Adrenal gland (tissue), 9 donors: ENCODE measurements at regions not wholly inside any gene's neighbourhood (a gene's known extent, or its start where the extent isn't known, plus 50 kb on each side); places are given as distances from the start of the nearest gene placed in this dataset.

Source experiments
- DNase-seq, 7 donors: peaks; one replicate each; pipeline ENCODE4 v3.0.0-alpha.2; 2019 to 2020
- H3K27ac ChIP-seq, 5 donors: fragments of 200-600 bp; sonication (generic) in 4 of 5; 1 replicate in 3 of 5; 2 replicates in 2 of 5; pipeline versions ENCODE4 v1.5.1 to v1.8.0; 2016 to 2020; ENCODE audit warnings: mild to moderate bottlenecking in 1 of 5
- H3K27me3 ChIP-seq: fragments of 200-600 bp; 2 replicates; pipeline ENCODE4 v1.8.0; 2021
- H3K36me3 ChIP-seq, 2 donors: fragments of 200-600 bp; replicated peaks in 1 of 2; 1 replicate in 1 of 2; 2 replicates in 1 of 2; pipeline versions ENCODE4 v1.5.1 to v1.8.0; 2018 to 2022
- H3K4me1 ChIP-seq, 2 donors: fragments of 200-600 bp; replicated peaks in 1 of 2; 1 replicate in 1 of 2; 2 replicates in 1 of 2; pipeline versions ENCODE4 v1.5.1 to v1.8.0; 2018 to 2021
- H3K4me3 ChIP-seq, 4 donors: fragments of 200-600 bp; sonication (generic) in 3 of 4; one replicate each; pipeline ENCODE4 v1.5.1; 2016 to 2018
- H3K9me3 ChIP-seq, 3 donors: fragments of 200-600 bp; sonication (generic) in 1 of 3; replicated peaks in 1 of 3; 1 replicate in 2 of 3; 2 replicates in 1 of 3; pipeline versions ENCODE4 v1.5.1 to v1.8.0; 2016 to 2021
- POLR2A ChIP-seq, 2 donors: fragments of 450-650 bp; IDR thresholded peaks; one replicate each; pipeline ENCODE4 v1.6.1; 2017; ENCODE audit warnings: antibody characterized with exemption in 2 of 2, mild to moderate bottlenecking in 2 of 2, moderate library complexity in 1 of 2
- WGBS, 4 donors: extraction: QIAGEN DNeasy Blood & Tissue Kit in 2 of 4; methylation state at CpG; one replicate each; pipeline versions ENCODE4 v1.1.5 to v1.1.7; 2013 to 2017; 5-methylcytosine and 5-hydroxymethylcytosine counted together
- intact Hi-C, 2 donors: fragments of 100-400 bp; cut with DNase I; formaldehyde crosslinking; loops; one replicate each; pipeline versions ENCODE4 v1.14.1 to v1.15.0; 2022 to 2023
- TF ChIP-seq, protein P1 (sequence below), 6 experiments: fragments of 450-650 bp in 4 of 6; fragments of 200-600 bp in 2 of 6; sonication (generic) in 1 of 6; IDR thresholded peaks; 1 replicate in 5 of 6; 2 replicates in 1 of 6; pipeline versions ENCODE4 v1.5.1 to v1.8.0; 2016 to 2021; ENCODE audit warnings: antibody characterized with exemption in 6 of 6, mild to moderate bottlenecking in 2 of 6, moderate library complexity in 1 of 6
- donor health status: healthy with polysubstance abuse.
- donor health status: Bipolar disorder and iron deficiency.
- donor health status: DM: yes; HTN: yes; CAD: no.
- donor health status: DM: no; HTN: no; CAD: no.
- donor health status: DM: no; HTN: no; CAD: no.

GRCh38 chr5:105145152-105145551 lies 1582.6 kb upstream of the NUDT12 start:
- no peak overlapping the region for H3K4me3 ChIP-seq
- DNase-seq: no peak
- no peak overlapping the region for H3K27ac ChIP-seq
- intact Hi-C loops: no loop called here
- H3K9me3 ChIP-seq: no peaks in the 10 kb centered on the region
- H3K36me3 ChIP-seq: no peaks in the 10 kb centered on the region
- 89 to 96% (median 94%) methylated on average over 8 of the region's 8 CpGs for WGBS, 4 donors
- TF ChIP-seq, protein P1, sequence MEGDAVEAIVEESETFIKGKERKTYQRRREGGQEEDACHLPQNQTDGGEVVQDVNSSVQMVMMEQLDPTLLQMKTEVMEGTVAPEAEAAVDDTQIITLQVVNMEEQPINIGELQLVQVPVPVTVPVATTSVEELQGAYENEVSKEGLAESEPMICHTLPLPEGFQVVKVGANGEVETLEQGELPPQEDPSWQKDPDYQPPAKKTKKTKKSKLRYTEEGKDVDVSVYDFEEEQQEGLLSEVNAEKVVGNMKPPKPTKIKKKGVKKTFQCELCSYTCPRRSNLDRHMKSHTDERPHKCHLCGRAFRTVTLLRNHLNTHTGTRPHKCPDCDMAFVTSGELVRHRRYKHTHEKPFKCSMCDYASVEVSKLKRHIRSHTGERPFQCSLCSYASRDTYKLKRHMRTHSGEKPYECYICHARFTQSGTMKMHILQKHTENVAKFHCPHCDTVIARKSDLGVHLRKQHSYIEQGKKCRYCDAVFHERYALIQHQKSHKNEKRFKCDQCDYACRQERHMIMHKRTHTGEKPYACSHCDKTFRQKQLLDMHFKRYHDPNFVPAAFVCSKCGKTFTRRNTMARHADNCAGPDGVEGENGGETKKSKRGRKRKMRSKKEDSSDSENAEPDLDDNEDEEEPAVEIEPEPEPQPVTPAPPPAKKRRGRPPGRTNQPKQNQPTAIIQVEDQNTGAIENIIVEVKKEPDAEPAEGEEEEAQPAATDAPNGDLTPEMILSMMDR (IDR thresholded peaks at IDR 0.05): no peak
- TF ChIP-seq POLR2A (IDR thresholded peaks at IDR 0.05): no peak
- H3K27me3 ChIP-seq: no peaks in the 10 kb centered on the region
- no peaks in the 10 kb centered on the region for H3K4me1 ChIP-seq

DNA sequence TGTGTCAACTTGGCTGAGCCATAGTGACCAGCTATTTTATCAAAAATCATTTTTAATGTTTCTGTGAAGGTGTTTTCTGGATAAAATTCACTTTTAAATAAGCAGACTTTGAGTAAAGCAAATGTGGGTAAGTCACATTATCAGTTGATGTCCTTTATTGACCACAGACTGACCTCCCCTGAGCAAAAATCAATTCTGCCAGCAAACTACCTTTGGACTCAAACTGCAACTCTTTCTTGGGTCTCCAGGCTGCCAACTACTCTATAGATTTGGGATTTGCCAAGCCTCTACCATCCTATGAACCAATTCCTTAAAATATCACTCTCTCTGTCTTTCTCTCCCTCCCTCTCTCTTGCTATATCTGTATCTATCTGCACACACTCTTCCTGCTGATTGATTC lies 1571.7 kb upstream of the NUDT12 start:
- intact Hi-C loops: no loop called here
- H3K27ac ChIP-seq: no peak overlapping the region
- no peak for DNase-seq
- H3K9me3 ChIP-seq: no peaks in the 10 kb centered on the region
- H3K4me1 ChIP-seq: no peaks in the 10 kb centered on the region
- no peaks in the 10 kb centered on the region for H3K36me3 ChIP-seq
- no peaks in the 10 kb centered on the region for H3K27me3 ChIP-seq
- H3K4me3 ChIP-seq: no peak overlapping the region
- TF ChIP-seq POLR2A (IDR thresholded peaks at IDR 0.05): no peak

DNA sequence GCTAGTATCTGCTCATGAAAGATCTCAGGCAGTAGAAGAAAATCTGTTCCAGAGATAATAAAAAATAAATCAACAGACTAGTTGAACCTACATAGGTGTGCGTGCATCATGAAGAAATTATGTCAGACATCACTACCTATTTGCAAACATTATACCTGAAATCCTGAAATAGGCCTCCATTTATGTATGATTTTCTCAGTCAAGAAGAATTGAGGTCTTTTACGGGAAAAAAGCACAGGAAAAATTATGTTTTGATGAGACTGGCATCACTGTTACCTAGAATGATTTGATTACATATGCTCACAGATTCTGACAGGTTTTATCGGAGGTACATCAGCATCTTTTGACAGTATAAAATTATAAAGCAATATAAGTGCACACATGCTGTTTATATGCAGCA lies 1570.5 kb upstream of the NUDT12 start:
- TF ChIP-seq, protein P1 (IDR thresholded peaks at IDR 0.05): no peak
- no peak for TF ChIP-seq POLR2A (IDR thresholded peaks at IDR 0.05)
- Histone ChIP-seq H3K27ac (no peak overlapping the region), H3K36me3 (no peaks in the 10 kb centered on the region), H3K9me3 (no peaks in the 10 kb centered on the region), H3K4me3 (no peak overlapping the region), H3K27me3 (no peaks in the 10 kb centered on the region), H3K4me1 (no peaks in the 10 kb centered on the region)
- intact Hi-C loops: no loop called here
- no peak for DNase-seq
- 83 to 91% (median 85%) methylated on average over 3 of the region's 3 CpGs for WGBS, 4 donors

GRCh38 chr5:105132581-105132980 lies 1570.0 kb upstream of the NUDT12 start:
- no peaks in the 10 kb centered on the region for H3K4me1 ChIP-seq
- 62 to 85% (median 82%) methylated on average over 1 of the region's 1 CpG for WGBS, 4 donors
- H3K36me3 ChIP-seq: no peaks in the 10 kb centered on the region
- H3K27ac ChIP-seq: no peak overlapping the region
- H3K4me3 ChIP-seq: no peak overlapping the region
- DNase-seq: no peak
- H3K9me3 ChIP-seq: no peaks in the 10 kb centered on the region
- intact Hi-C loops: no loop called here
- no peak for TF ChIP-seq POLR2A (IDR thresholded peaks at IDR 0.05)
- TF ChIP-seq, protein P1 (IDR thresholded peaks at IDR 0.05): no peak
- H3K27me3 ChIP-seq: no peaks in the 10 kb centered on the region

GRCh38 chr5:105131045-105131444 lies 1568.5 kb upstream of the NUDT12 start:
- no peaks in the 10 kb centered on the region for H3K4me1 ChIP-seq
- TF ChIP-seq, protein P1 (IDR thresholded peaks at IDR 0.05): no peak
- TF ChIP-seq POLR2A (IDR thresholded peaks at IDR 0.05): no peak
- WGBS, 4 donors: 80 to 92% (median 90%) methylated on average over 3 of the region's 3 CpGs

More at GRCh38 chr5:105131045-105131444, 1568.5 kb upstream of the NUDT12 start:
- H3K27me3 ChIP-seq: no peaks in the 10 kb centered on the region
- no peak for DNase-seq
- no peaks in the 10 kb centered on the region for H3K36me3 ChIP-seq
- no peak overlapping the region for H3K4me3 ChIP-seq
- intact Hi-C loops: no loop called here
- no peak overlapping the region for H3K27ac ChIP-seq
- no peaks in the 10 kb centered on the region for H3K9me3 ChIP-seq
